DMS53 treated with DMSO at 0.1 percent for 48 hours (cell line): ENCODE measurements at regions not wholly inside any gene's neighbourhood (a gene's known extent, or its start where the extent isn't known, plus 50 kb on each side); places are given as distances from the start of the nearest gene placed in this dataset.

Experiments used
- DNase-seq: peaks from one replicate; lab custom pipeline; 2025; ENCODE audit not compliant: unreplicated experiment; lab: John Stamatoyannopoulos, UW

DNA sequence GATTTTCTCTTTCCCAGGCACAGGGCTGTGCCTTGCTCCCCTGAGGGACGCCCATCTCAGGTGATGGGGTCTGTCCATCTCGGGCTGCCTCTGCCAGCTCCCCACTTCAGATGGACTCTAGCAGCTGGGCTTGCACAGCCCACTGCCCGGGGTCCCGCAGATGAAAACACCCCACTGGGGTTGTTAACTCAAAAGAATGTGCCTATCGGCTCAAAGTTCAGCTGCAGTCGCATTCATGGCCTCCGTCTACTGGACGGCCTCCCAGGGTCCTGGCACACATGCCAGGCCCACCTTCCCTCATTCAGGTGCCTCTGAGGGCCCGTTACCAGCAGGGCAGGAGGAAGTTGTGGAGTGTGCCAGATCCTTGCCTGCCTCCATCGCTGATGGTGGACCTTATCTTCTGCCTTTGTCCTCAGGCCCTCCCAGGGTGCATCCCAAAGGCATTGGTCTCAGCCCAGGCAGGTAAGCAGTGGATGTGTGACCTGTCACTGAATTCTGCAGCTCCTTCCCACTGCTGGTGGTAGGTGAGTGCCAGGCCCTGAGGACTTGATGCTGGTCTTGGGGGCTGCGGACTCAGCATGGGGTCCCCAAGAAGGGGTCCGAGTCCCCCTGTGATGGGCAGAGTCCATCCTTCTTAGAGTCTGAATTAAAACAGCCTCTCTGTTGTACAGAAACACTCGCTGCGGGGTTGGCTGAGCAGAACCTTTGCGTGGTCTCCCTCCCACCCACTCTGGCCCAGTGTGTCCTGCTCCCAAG, 324.6 kb upstream of the DIO3 start:
- no peak for DNase-seq

DNA sequence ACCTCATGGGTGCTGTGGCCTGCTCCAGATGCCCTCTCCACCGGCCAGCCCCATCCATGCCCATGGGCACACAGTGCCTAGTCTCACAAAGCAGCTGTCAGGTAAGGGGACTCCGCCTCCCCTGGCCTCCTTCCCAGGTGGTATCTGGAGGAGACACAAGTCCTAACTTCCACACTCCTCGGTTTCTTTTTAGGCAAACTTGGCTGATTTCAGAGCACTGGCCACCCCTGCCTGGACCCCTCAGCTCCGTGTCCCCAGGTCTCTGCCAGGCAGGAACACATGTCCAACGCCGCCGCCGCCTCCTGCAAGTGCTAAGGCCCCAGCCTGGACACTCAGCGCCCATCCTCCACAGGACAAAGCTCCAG, 324.1 kb upstream of the DIO3 start:
- no peak for DNase-seq

DNA sequence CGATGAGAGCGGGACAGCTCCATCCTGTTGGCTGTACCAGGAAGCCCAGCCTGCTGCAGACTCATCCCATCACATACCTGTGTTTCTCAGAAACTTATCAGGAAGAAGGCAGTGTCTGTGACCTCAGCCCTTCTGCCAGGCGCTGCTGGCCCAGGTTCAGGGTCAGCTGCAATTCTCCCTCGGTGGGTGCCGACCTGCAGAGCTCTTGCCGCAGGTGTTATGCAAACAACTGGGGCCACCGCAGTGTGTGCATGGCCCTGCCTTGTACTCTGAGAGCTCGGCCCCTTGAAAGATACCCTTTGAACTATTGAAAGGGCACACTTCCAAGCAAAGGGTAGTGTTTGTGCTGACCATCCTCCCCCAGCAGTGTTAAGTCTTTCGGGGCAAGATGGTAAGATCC, 322.2 kb upstream of the DIO3 start:
- no peak for DNase-seq

DNA sequence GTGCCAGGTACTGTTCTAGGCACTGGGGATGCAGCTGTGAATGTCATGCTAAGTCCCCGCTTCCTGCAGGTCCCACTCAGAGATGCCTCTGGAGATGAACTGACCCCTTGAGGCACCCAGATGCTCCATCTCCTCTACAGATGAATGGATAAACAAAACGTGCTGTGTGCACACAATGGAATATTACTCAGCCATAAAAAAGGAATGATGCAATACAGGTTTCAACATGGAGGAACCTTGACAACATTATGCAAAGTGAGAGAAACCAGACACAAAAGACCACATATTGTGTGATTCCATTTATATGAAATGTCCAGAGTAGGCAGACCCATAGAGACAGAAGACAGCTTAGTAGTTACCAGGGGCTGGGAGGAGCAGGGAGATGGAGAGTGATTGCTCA, 320.1 kb upstream of the DIO3 start:
- DNase-seq = no peak

DNA sequence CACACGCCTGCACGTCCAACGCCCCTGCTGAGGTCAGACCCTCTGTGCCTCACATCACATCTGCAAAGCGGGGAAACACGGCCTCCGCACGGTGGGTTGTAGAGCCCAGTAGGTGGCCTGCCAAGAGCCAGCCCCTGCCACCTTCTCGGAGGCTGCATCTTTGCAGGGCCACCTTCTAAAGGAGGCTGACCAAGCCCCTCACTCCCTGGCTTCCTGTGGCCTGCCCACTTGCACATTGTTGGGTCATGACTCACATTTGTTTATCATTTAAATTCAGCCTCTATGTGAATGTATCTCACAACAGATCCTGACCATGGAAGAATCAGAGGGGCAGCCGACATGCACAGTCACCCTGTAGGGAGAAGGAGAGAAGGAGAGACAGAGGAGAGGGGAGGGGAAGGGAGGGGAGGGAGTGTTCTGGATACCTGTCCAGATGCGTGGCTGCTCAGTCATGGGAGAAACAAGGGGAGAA, 319.5 kb upstream of the DIO3 start:
- DNase-seq = no peak

DNA sequence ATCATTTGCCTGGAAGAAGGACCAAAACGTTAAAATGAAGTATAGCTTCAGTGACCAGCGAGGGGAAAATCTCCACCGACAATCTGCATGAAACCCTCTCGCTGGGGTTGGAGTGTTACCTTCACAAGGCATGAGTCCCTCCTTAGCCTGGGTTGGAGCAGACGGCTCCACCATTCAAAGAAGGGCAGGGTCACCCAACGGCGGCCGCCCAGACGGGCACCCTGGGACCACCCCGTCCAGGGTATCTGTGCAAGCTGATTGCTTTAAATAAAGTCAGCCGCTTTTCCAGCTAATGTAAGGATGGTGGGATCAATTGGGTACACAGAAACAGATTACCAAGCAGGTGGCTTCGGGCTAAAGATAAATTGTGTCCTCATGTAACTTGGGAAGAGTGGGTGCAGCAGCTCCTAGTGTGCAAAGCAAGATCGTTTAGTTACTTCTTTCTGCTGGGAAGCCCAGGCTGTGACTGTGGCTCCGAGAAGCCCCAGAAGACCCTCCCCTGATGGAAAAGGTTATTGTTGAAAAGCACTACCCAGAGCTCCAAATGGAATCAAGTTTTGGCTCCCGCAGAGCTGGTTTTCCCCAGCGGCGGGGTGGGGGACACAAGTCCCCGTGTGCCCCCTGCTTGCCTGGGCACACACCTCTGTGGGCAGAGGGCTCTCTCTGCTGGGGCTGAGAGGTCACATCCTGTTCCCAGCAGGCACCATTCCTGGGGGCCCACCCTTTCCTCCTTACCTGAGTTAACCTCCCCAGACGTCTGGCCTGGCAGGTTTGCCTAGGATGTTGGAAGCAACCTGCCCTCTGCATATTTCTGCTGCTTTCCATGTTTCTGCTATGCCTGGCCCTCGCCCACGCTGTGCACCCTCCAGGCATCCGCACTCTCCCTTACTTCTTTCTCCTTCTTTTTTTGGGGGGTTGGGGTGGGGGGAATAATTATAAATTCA, 318.6 kb upstream of the DIO3 start:
- no peak for DNase-seq

DNA sequence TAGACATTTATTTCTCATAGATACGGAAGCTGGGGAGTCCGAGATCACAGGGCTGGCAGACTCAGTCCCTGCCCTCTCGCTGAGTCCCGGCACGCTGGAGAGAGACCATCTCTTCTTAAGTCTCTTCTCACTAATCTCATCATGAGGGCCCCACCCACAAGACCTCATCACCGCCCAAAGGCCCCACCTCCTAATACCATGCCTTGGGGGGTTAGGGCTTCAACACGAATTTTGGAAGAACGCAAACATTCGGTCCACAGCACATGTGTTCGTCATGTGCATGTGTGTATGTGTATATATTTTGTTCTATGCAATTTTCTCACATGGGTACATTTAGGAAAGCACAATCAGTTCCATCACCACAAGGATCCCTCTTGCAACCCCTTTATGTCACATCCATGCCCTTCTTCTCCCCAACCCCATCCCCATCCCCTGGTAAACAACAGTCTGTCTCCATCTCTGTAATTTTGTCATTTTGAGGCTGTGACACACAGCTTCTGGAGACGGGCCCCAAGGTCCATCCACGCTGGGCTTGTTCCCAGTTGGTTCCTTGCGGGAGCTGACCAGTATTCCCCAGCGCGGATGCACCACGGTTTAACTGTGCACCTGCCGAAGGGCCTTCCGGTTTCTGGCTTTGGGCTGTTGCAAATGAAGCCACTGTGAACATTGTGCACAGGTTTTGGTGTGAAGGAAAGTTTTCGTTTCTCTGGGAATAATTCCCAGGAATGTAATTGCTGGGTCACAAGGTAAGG, 317.5 kb upstream of the DIO3 start:
- DNase-seq = no peak

DNA sequence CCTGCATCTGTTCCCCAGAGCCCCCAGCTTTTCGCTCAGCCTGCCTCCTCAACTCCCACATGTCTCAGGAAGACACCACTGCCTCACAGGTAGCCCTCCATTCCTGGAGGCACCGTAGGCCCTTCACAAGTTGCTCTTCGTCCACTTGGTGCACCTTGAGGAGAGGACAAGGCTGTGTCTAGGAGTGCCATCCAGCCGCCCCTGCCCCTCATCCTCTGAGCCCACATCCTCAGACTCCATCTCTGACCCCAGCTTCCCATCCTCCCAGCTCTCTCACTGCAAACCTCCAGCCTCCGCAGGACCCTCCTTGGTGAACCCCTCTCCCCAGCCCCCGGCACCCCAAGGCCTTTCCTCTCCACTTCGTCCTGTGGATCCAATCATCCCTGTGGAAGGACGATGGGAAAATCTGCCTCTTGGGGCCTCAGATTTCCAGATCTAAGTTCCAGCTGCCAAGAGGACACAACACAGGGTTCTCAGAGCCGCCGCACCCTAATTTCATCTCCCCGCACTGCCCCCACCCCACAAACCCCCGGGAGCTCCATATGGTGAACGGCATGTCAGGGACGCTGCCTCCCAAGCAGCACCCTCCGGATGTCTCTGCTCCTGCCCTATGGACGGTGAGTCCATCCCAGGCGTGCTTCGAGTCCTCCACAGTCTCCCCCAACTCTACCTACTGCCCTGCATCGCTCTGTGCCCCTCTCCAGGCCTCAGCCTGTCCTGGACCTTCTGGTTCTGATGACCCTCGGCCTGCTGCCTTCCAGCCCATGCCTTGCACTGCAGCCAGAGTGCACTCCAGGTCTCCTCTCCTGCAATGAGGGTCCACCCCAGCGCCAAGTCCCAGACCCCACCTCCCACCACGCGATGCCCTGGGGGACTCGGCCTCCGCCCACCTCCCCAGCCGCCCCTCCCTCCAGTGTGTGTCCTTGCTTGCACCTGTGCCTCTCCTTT, 314.1 kb upstream of the DIO3 start:
- DNase-seq = no peak

DNA sequence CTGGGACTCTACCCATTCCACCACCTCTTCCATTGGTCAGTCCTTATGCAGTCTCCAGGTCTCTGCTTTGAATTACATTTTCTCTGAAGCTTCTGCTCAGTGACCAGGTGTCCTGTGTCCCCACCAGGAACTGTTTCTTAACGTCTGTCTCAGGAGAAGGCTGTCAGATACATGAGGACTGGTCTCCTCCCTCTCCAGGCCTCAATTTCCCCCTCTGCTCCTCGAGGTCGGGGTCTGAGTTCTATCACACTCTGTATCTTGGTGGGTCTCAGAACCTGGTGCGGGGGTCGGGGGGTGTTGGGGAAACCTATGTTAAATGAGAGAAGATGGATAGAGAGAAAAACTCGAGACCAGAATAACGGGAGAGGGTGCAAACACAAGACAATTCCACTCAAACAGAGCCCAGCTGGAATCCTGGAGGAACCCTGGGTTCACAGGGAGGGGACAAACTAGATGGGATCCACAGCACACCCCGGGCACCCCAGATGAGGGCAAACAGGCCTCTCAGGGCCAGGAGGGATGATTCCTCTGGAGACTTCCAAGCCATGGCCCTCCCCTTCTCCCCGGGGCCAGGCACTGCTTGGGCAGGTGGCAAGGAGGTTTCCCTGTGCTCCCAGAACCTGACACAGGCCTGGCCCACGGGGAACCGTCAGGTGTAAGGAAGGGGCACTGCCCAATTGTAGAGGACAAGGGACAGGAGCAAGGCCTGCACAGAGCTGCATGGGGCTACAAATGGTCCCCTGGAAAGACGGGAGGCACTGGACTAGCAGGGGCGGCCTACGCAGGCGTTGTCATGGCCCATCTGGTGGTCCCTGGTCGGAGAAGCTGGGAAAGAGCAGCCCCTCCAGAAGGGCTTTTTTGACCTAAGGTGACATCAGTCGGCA, 313.2 kb upstream of the DIO3 start:
- DNase-seq = no peak

DNA sequence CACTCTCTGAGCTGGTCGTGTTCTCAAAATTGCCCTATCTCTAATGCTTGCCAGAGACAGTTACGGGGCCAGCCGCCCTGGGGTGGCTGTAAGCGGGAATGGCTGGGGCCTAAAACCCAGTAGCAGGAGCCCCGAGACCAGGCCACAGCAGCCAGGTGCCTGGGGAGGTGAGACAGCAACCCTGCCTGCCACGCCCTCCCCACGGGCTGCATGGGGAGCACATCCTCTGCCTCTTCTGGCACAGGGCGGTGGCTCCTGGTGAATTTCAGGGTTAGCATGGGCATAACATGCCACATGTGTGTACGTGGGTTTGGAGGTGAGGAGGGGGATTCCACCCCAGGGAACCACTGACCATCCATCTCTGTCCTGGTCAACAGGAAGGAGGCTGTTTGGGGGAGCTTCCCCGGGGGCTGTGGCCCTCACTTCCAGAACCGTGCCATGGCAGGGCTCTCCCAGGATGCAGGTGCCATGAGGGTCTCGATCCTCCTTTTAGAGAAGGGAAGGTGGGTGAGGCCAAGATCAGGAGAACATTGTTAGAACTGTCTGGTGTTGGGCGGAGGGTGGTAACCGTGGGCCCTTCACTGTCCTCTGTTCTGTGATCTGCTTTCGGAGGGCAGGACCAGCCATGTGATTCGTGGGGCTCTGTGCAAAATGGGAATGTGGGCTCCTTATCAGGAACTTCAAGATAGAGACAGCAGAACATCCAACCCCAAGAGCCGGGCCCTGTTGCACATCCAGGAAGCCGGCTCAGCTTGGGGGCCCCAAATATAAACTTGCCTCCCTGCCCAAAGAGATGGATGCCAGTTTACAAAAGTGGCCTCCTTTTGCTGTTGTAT, 312.2 kb upstream of the DIO3 start:
- DNase-seq = no peak

DNA sequence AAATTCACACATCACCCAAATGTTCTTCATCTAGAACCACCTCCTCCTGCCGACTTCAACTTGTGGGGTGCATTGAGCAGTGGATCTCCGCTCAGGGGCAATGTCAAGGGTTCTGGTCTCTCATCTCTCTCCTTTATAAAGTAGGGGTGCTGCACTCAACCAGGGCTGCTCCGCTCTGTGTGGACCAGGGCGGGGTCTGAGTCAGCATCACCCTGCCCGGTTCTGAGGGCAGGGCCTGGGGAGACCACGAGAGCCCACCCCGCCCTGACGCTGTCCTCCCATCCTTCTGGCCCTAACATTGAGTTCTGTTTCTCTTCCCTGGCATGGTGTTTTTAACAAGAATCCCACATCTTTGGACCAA, 311.6 kb upstream of the DIO3 start:
- no peak for DNase-seq

DNA sequence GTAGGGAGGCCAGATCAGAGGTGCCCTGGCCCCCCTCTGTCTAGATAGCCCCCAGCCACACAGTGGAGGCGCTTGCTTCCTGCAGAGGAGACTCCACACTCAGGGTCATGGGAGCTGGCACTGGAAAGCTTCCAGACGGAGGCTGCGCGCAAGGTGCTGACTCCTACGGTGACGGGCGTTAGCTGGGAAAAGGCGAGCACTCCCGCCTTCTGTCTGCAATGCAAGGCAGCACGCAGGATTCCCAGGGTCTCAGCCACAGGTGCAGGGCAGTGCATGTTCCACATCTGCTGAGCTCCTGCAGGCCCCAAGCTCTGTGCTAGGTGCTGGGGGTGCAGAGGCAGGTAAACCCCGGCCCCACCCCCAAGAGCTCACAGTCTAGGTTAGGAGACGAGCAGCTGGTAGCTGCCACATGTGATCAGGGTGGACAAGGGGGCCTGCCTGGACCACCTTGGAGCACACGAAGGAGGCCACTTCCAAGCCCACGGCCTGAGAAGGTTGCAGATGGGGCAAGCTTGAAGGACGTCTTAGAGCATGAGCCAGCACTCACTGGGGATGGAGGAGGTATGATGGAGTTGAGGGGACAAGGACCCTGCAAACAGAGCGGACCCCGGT, 310.9 kb upstream of the DIO3 start:
- no peak for DNase-seq

DNA sequence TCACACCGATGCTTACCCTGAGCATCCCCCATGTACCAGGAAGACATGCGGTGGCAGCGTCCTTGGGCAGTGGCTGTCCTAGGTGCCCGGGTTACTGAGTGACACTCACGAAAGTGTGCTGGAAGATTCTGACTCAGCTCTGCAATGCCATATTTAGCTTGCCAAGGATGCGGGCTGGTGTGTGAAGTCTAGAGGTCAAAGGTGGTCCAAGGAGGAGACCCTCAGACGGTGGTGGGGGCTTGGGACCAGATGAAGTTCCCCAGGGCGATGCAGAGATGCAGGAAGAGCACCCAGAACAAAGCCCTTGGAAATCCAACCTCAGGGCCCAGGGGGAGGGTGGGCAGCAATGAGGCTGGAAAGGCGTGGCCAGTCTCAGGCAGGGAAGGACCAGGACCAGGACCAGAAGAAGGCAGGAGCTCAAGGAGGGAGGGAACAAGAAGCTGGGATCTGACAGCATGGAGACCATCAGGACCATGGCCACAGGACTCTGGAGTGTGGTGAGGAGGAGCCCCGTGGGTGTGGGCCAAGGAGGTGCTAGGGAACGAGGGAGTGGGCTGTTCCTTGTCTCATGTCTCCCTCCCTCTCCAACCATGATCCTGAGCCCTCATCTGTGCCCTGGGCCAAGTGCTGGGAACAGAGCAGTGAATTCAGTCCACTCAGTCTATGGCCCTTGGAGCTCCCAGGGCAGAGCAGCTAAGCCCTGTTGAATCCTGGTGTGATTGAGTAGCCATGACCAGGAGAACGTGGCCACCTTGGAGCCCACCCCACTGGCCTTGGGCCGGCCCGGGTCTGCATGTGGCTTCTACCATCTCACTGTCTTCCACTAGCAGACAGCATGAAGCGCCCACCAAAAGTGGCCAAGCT, 310.1 kb upstream of the DIO3 start:
- DNase-seq = no peak

DNA sequence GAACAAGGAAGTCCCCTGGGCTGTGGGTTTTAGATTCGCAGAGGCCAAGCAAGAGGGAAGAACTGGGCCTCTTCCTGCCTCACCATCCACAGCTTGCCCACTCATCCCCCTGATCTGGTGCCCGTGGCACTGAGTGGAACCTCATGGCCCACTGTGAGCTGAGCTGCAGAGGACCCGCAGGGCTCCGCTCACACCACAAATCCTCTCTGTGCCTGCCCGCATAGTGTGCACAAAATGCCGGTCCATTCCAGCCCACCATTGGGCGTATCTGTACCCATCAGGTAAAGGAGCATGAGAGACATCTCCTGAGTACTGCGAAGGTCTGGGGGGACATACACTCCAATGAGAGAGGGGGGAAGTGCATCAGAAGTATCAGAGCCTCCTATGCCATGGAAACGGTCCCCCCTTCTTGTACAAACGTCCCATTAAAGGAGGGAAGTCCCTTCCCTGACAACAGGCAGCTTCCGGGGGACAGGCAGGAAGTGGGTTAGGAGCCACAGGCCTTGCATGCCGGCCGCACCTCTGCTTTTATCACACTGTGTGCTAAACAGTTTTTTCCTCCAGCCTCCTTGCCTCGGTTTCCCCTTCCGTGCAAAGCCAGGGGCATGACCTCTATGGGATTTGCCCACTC, 309.4 kb upstream of the DIO3 start:
- DNase-seq = no peak

DNA sequence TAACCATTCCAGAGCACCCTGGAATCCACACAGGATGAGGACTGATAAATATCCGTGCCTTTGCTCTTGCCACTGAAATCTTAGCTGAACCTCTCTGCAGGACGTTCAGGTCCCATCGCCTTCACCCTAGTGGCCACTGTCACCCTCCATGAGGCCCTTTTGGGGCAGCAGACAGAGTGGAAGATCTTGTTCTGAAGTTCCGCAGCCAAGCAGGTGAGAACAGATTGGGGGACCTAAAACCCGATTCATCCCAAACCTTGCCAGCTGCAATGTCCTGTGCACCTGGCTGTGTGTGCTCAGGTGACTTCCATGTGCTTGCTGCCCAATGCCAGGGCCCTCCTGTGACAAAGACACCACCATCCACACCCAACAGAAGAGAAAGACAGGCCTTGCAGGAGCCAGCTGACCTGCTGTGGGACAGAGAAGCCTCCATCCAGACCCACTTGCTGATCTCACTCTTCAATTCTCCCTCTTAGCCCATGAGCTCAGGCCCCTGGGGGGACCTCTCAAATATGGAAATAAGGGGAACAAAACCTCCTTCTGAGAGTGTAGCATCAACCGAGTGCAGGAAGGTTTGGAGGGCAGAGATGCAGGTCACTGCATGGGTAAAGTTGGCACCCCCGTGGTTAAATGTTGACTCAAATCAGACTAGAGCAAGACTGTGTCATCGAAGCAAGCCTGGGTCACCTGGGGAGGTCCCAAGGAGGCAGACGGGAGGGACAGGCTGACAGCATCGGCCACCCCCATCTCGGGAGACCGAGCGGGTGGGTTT, 308.7 kb upstream of the DIO3 start:
- DNase-seq = no peak

DNA sequence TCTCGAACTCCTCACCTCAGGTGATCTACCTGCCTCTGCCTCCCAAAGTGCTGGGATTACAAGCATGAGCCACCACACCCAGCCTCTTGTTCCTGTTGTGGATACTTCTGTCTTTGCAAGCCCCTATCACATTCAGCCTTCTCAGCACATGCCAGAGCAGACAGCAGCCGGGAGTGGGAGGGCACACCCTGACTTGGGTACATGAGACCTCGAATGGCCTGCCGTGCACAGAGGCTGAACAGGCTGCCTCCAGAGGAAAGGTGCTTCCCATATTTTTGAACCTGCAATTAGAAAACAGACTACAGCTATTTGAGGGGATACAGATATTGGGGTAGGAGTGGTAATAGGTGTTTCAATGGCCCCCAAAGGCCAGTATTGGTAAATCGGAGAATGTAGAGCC, 307.3 kb upstream of the DIO3 start:
- no peak for DNase-seq
